ENCODE measurements at regions not wholly inside any gene's neighbourhood (a gene's known extent, or its start where the extent isn't known, plus 50 kb on each side); places are given as distances from the start of the nearest gene placed in this dataset.
A peak's percentile ranks its signal among the peaks of the same experiment; 100 is the strongest.

- Histone ChIP-seq H3K9ac (ENCODE audit: low read length) (no peak overlapping the region), H3K4me3 (ENCODE audit: low read length) (no peak overlapping the region), H3K4me1 (ENCODE audit: control insufficient read depth, insufficient read depth, low read length) (no peaks in the 10 kb centered on the region), H3K36me3 (ENCODE audit: control insufficient read depth, insufficient read depth, low read length, severe bottlenecking) (no peaks in the 10 kb centered on the region), H3K9me3 (ENCODE audit: control insufficient read depth, low read length) (no peaks in the 10 kb centered on the region), H3K27me3 (replicated peaks; ENCODE audit: control insufficient read depth, insufficient read depth, low read length) (no peaks in the 10 kb centered on the region)
- peak; percentile 58 for DNase-seq (ENCODE audit: low read depth)
Observed at GRCh38 chr1:218686258-218686657, 341.1 kb downstream of the TGFB2 start.

- H3K36me3 ChIP-seq (ENCODE audit: control insufficient read depth, insufficient read depth, low read length, severe bottlenecking): no peaks in the 10 kb centered on the region
- no peak for DNase-seq (ENCODE audit: low read depth)
- no peaks in the 10 kb centered on the region for H3K4me1 ChIP-seq (ENCODE audit: control insufficient read depth, insufficient read depth, low read length)
- no peaks in the 10 kb centered on the region for H3K27me3 ChIP-seq (replicated peaks; ENCODE audit: control insufficient read depth, insufficient read depth, low read length)
- H3K9me3 ChIP-seq (ENCODE audit: control insufficient read depth, low read length): no peaks in the 10 kb centered on the region
- H3K9ac ChIP-seq (ENCODE audit: low read length): no peak overlapping the region
- no peak overlapping the region for H3K4me3 ChIP-seq (ENCODE audit: low read length)
Observed at GRCh38 chr1:218686761-218687160, 341.6 kb downstream of the TGFB2 start.

DNA sequence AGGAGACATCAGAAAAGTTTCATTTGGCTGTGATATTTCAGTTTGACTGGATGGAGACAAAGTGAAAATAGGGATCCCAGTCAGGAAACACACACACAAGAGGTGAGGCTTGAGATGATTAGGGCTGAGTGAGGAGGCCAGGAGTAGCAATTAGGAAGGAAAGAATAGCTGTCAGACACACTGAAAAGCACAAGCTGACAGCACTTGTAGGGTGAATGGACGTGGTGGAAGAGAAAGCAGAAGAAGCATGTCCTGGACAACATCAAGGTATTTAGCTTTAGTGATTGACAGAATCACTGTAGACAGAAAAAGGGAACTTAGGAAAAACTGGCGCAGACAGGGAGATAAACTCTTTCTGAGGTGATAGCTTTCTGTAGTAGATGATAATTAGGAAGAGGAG, 347.7 kb downstream of the TGFB2 start:
- H3K36me3 ChIP-seq (ENCODE audit: control insufficient read depth, insufficient read depth, low read length, severe bottlenecking): no peaks in the 10 kb centered on the region
- H3K27me3 ChIP-seq (replicated peaks; ENCODE audit: control insufficient read depth, insufficient read depth, low read length): no peaks in the 10 kb centered on the region
- DNase-seq (ENCODE audit: low read depth): no peak
- no peaks in the 10 kb centered on the region for H3K4me1 ChIP-seq (ENCODE audit: control insufficient read depth, insufficient read depth, low read length)
- H3K9ac ChIP-seq (ENCODE audit: low read length): no peak overlapping the region
- no peaks in the 10 kb centered on the region for H3K9me3 ChIP-seq (ENCODE audit: control insufficient read depth, low read length)
- H3K4me3 ChIP-seq (ENCODE audit: low read length): no peak overlapping the region

DNA sequence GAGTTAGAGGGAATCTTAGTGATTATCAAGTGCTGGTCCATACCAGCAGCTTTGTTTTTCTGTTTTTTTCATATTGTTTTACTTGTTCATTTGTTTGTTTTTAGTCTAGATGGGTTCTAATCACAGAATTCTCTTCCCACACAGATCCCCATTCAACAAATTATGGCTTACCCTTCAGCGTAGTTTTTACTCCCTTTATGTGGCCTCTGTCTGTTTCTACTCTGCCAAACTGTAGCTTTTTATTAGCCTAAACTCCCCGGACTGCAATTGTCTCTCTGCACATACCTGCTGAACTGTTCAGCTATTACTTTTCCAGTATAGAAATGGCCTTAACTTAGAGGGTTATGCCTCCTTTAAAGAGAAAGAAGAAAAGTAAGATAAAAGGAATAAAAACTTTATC, 348.5 kb downstream of the TGFB2 start:
- Histone ChIP-seq H3K9ac (ENCODE audit: low read length) (no peak overlapping the region), H3K27me3 (replicated peaks; ENCODE audit: control insufficient read depth, insufficient read depth, low read length) (no peaks in the 10 kb centered on the region), H3K9me3 (ENCODE audit: control insufficient read depth, low read length) (no peaks in the 10 kb centered on the region), H3K4me1 (ENCODE audit: control insufficient read depth, insufficient read depth, low read length) (no peaks in the 10 kb centered on the region), H3K4me3 (ENCODE audit: low read length) (no peak overlapping the region), H3K36me3 (ENCODE audit: control insufficient read depth, insufficient read depth, low read length, severe bottlenecking) (no peaks in the 10 kb centered on the region)
- no peak for DNase-seq (ENCODE audit: low read depth)

GRCh38 chr1:218694085-218694484, 348.9 kb downstream of the TGFB2 start:
- no peak for DNase-seq (ENCODE audit: low read depth)
- no peak overlapping the region for H3K9ac ChIP-seq (ENCODE audit: low read length)
- no peaks in the 10 kb centered on the region for H3K27me3 ChIP-seq (replicated peaks; ENCODE audit: control insufficient read depth, insufficient read depth, low read length)
- no peaks in the 10 kb centered on the region for H3K4me1 ChIP-seq (ENCODE audit: control insufficient read depth, insufficient read depth, low read length)
- H3K9me3 ChIP-seq (ENCODE audit: control insufficient read depth, low read length): no peaks in the 10 kb centered on the region
- no peak overlapping the region for H3K4me3 ChIP-seq (ENCODE audit: low read length)
- no peaks in the 10 kb centered on the region for H3K36me3 ChIP-seq (ENCODE audit: control insufficient read depth, insufficient read depth, low read length, severe bottlenecking)

- no peak overlapping the region for H3K4me3 ChIP-seq (ENCODE audit: low read length)
Observed at GRCh38 chr1:218694636-218695035, 349.5 kb downstream of the TGFB2 start.

GRCh38 chr1:218695525-218695924, 350.4 kb downstream of the TGFB2 start:
- no peak for DNase-seq (ENCODE audit: low read depth)
- no peak overlapping the region for H3K9ac ChIP-seq (ENCODE audit: low read length)
- H3K9me3 ChIP-seq (ENCODE audit: control insufficient read depth, low read length): no peaks in the 10 kb centered on the region
- H3K4me1 ChIP-seq (ENCODE audit: control insufficient read depth, insufficient read depth, low read length): peaks cover 2% of the 10 kb centered on the region
- H3K4me3 ChIP-seq (ENCODE audit: low read length): no peak overlapping the region
- H3K27me3 ChIP-seq (replicated peaks; ENCODE audit: control insufficient read depth, insufficient read depth, low read length): no peaks in the 10 kb centered on the region
- H3K36me3 ChIP-seq (ENCODE audit: control insufficient read depth, insufficient read depth, low read length, severe bottlenecking): no peaks in the 10 kb centered on the region

More at GRCh38 chr1:218694636-218695035, 349.5 kb downstream of the TGFB2 start:
- Histone ChIP-seq H3K27me3 (replicated peaks; ENCODE audit: control insufficient read depth, insufficient read depth, low read length) (no peaks in the 10 kb centered on the region), H3K36me3 (ENCODE audit: control insufficient read depth, insufficient read depth, low read length, severe bottlenecking) (no peaks in the 10 kb centered on the region), H3K9me3 (ENCODE audit: control insufficient read depth, low read length) (no peaks in the 10 kb centered on the region), H3K9ac (ENCODE audit: low read length) (no peak overlapping the region), H3K4me1 (ENCODE audit: control insufficient read depth, insufficient read depth, low read length) (peaks cover 2% of the 10 kb centered on the region)
- DNase-seq (ENCODE audit: low read depth): no peak

DNA sequence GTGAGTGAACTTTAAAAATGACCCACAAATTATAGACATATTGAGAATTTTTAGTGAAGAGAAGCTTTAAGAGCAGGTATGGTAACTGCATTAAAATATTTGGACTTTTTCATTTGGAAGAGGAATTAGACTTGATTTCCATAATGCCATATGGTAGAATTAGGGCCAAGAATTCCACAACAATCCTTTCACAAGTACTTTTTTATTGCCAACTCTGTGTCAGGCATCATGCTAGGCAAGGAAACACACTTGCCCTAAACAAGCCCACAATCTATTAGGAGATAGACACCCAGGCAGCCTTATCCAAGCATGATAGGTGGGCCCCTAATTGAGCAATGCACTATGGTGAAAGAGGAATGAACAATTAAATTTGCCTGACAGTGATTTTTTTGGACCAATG, 353.0 kb downstream of the TGFB2 start:
- Histone ChIP-seq H3K27me3 (replicated peaks; ENCODE audit: control insufficient read depth, insufficient read depth, low read length) (no peaks in the 10 kb centered on the region), H3K4me1 (ENCODE audit: control insufficient read depth, insufficient read depth, low read length) (peaks cover 2% of the 10 kb centered on the region), H3K4me3 (ENCODE audit: low read length) (no peak overlapping the region), H3K36me3 (ENCODE audit: control insufficient read depth, insufficient read depth, low read length, severe bottlenecking) (no peaks in the 10 kb centered on the region), H3K9me3 (ENCODE audit: control insufficient read depth, low read length) (no peaks in the 10 kb centered on the region), H3K9ac (ENCODE audit: low read length) (no peak overlapping the region)
- no peak for DNase-seq (ENCODE audit: low read depth)

DNA sequence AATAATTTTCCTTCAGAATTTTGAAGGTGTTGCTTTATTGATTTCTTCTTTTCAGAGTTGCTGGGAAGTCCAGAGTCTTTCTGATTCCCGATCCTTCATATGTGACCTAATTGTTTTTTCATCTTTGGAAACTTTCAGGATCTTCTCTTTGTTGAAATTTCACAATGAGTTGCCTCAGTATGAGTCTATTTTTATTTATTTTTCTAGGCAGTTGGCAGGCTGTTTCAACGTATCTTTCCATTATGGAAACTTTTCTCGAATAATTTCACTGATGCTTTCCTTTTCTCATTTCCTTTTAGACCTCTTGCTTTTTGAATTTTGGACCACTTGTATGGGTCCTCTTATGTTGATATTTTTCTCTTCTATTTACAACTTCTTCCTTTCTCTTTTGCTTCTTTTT, 354.3 kb downstream of the TGFB2 start:
- no peaks in the 10 kb centered on the region for H3K27me3 ChIP-seq (replicated peaks; ENCODE audit: control insufficient read depth, insufficient read depth, low read length)
- no peaks in the 10 kb centered on the region for H3K36me3 ChIP-seq (ENCODE audit: control insufficient read depth, insufficient read depth, low read length, severe bottlenecking)
- H3K4me1 ChIP-seq (ENCODE audit: control insufficient read depth, insufficient read depth, low read length): peaks cover 2% of the 10 kb centered on the region
- H3K4me3 ChIP-seq (ENCODE audit: low read length): no peak overlapping the region
- DNase-seq (ENCODE audit: low read depth): peak; percentile 42
- no peaks in the 10 kb centered on the region for H3K9me3 ChIP-seq (ENCODE audit: control insufficient read depth, low read length)
- H3K9ac ChIP-seq (ENCODE audit: low read length): no peak overlapping the region

DNA sequence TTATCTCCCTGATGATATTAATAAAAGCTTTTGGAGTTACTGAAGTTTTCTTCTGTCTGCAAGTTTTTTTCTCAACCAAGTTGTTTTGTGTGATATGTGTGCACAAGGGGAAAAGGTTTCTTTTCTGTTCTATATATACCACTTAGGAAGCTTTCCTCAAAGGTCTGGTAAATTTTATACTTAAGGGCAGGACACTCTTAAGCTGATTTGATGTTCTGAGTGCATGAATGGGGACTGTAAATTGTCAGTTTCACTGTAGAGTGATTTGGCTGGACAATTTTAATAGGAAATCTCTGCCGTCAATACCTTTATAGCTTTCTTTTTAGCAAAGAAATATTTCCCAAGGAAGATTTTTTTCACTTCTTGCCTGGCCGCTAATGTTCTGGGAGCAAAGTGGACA, 354.7 kb downstream of the TGFB2 start:
- peaks cover 2% of the 10 kb centered on the region for H3K4me1 ChIP-seq (ENCODE audit: control insufficient read depth, insufficient read depth, low read length)
- H3K27me3 ChIP-seq (replicated peaks; ENCODE audit: control insufficient read depth, insufficient read depth, low read length): no peaks in the 10 kb centered on the region
- no peaks in the 10 kb centered on the region for H3K9me3 ChIP-seq (ENCODE audit: control insufficient read depth, low read length)
- no peak overlapping the region for H3K9ac ChIP-seq (ENCODE audit: low read length)
- H3K36me3 ChIP-seq (ENCODE audit: control insufficient read depth, insufficient read depth, low read length, severe bottlenecking): no peaks in the 10 kb centered on the region
- no peak for DNase-seq (ENCODE audit: low read depth)
- H3K4me3 ChIP-seq (ENCODE audit: low read length): no peak overlapping the region

GRCh38 chr1:218700666-218701065, 355.5 kb downstream of the TGFB2 start:
- no peak for DNase-seq (ENCODE audit: low read depth)
- no peak overlapping the region for H3K4me3 ChIP-seq (ENCODE audit: low read length)
- peaks cover 8% of the 10 kb centered on the region for H3K4me1 ChIP-seq (ENCODE audit: control insufficient read depth, insufficient read depth, low read length)
- H3K9me3 ChIP-seq (ENCODE audit: control insufficient read depth, low read length): no peaks in the 10 kb centered on the region
- no peaks in the 10 kb centered on the region for H3K27me3 ChIP-seq (replicated peaks; ENCODE audit: control insufficient read depth, insufficient read depth, low read length)
- H3K9ac ChIP-seq (ENCODE audit: low read length): no peak overlapping the region
- no peaks in the 10 kb centered on the region for H3K36me3 ChIP-seq (ENCODE audit: control insufficient read depth, insufficient read depth, low read length, severe bottlenecking)

- Histone ChIP-seq H3K4me1 (ENCODE audit: control insufficient read depth, insufficient read depth, low read length) (peaks cover 12% of the 10 kb centered on the region), H3K4me3 (ENCODE audit: low read length) (no peak overlapping the region), H3K9me3 (ENCODE audit: control insufficient read depth, low read length) (no peaks in the 10 kb centered on the region), H3K9ac (ENCODE audit: low read length) (no peak overlapping the region), H3K27me3 (replicated peaks; ENCODE audit: control insufficient read depth, insufficient read depth, low read length) (no peaks in the 10 kb centered on the region), H3K36me3 (ENCODE audit: control insufficient read depth, insufficient read depth, low read length, severe bottlenecking) (no peaks in the 10 kb centered on the region)
- DNase-seq (ENCODE audit: low read depth): no peak
Observed at GRCh38 chr1:218701131-218701530, 356.0 kb downstream of the TGFB2 start.
